ENCODE measurements at regions not wholly inside any gene's neighbourhood (a gene's known extent, or its start where the extent isn't known, plus 50 kb on each side); places are given as distances from the start of the nearest gene placed in this dataset.

GRCh38 chr2:49687918-49688317, 533.6 kb upstream of the FSHR start:
- Histone ChIP-seq H3K36me3 (ENCODE audit: control insufficient read depth, insufficient read depth, low read length) (no peaks in the 10 kb centered on the region), H3K9me3 (ENCODE audit: control insufficient read depth, insufficient read depth, low read length) (no peaks in the 10 kb centered on the region), H3K4me1 (ENCODE audit: control insufficient read depth, insufficient read depth, low read length) (no peaks in the 10 kb centered on the region), H3K27me3 (ENCODE audit: control insufficient read depth, insufficient read depth, low read length) (no peaks in the 10 kb centered on the region), H3K4me3 (ENCODE audit: low read length) (no peak overlapping the region), H3K27ac (ENCODE audit: low read length) (no peak overlapping the region)
- DNase-seq: no peak
- no peak overlapping the region for H3K27ac Mint-ChIP-seq
- H3K9me3 Mint-ChIP-seq: peaks cover 2% of the 10 kb centered on the region in 2 donors
- no peak overlapping the region for H3K4me3 Mint-ChIP-seq
- intact Hi-C loops (cut with micrococcal nuclease): no loop called here
- no peaks in the 10 kb centered on the region for H3K36me3 Mint-ChIP-seq
- no peak for TF ChIP-seq CTCF (IDR thresholded peaks at IDR 0.05)
- H3K4me1 Mint-ChIP-seq: no peaks in the 10 kb centered on the region
- no peaks in the 10 kb centered on the region for H3K27me3 Mint-ChIP-seq (ENCODE audit: low read depth in 2 of 2)
- 83% methylated on average over 1 of the region's 1 CpG for whole genome bisulfite sequencing (ENCODE audit: insufficient coverage)
- ATAC-seq: no peak

GRCh38 chr2:49686897-49687442, 532.7 kb upstream of the FSHR start:
- Histone ChIP-seq H3K27ac (ENCODE audit: low read length) (no peak overlapping the region), H3K4me1 (ENCODE audit: control insufficient read depth, insufficient read depth, low read length) (no peaks in the 10 kb centered on the region), H3K4me3 (ENCODE audit: low read length) (no peak overlapping the region), H3K27me3 (ENCODE audit: control insufficient read depth, insufficient read depth, low read length) (no peaks in the 10 kb centered on the region), H3K36me3 (ENCODE audit: control insufficient read depth, insufficient read depth, low read length) (no peaks in the 10 kb centered on the region), H3K9me3 (ENCODE audit: control insufficient read depth, insufficient read depth, low read length) (no peaks in the 10 kb centered on the region)
- intact Hi-C loops (cut with micrococcal nuclease): no loop called here
- no peak for ATAC-seq
- Mint-ChIP-seq H3K4me1 (no peaks in the 10 kb centered on the region), H3K27me3 (ENCODE audit: low read depth in 2 of 2) (no peaks in the 10 kb centered on the region), H3K27ac (no peak overlapping the region), H3K4me3 (no peak overlapping the region), H3K36me3 (no peaks in the 10 kb centered on the region), H3K9me3 (peaks cover 2% of the 10 kb centered on the region in 2 donors)
- TF ChIP-seq CTCF (IDR thresholded peaks at IDR 0.05): no peak
- WGBS (ENCODE audit: insufficient coverage): 80% methylated on average over 2 of the region's 2 CpGs
- no peak for DNase-seq

- DNase-seq (no peak), ATAC-seq (no peak)
- intact Hi-C loops (cut with micrococcal nuclease): no loop called here
- H3K9me3 ChIP-seq (ENCODE audit: control insufficient read depth, insufficient read depth, low read length): no peaks in the 10 kb centered on the region
- H3K27me3 Mint-ChIP-seq (ENCODE audit: low read depth in 2 of 2): no peaks in the 10 kb centered on the region
- H3K36me3 ChIP-seq (ENCODE audit: control insufficient read depth, insufficient read depth, low read length): no peaks in the 10 kb centered on the region
- H3K27me3 ChIP-seq (ENCODE audit: control insufficient read depth, insufficient read depth, low read length): no peaks in the 10 kb centered on the region
- no peak overlapping the region for H3K27ac Mint-ChIP-seq
- no peaks in the 10 kb centered on the region for H3K36me3 Mint-ChIP-seq
- H3K4me1 Mint-ChIP-seq: no peaks in the 10 kb centered on the region
- no peak overlapping the region for H3K4me3 Mint-ChIP-seq
- H3K4me3 ChIP-seq (ENCODE audit: low read length): no peak overlapping the region
- peaks cover 2% of the 10 kb centered on the region in 2 donors for H3K9me3 Mint-ChIP-seq
- no peak for TF ChIP-seq CTCF (IDR thresholded peaks at IDR 0.05)
- WGBS (ENCODE audit: insufficient coverage): 92% methylated on average over 1 of the region's 2 CpGs
- no peaks in the 10 kb centered on the region for H3K4me1 ChIP-seq (ENCODE audit: control insufficient read depth, insufficient read depth, low read length)
- no peak overlapping the region for H3K27ac ChIP-seq (ENCODE audit: low read length)
These were observed 532.0 kb upstream of the FSHR start for GRCh38 chr2:49686291-49686690.

GRCh38 chr2:49677227-49677626, 522.9 kb upstream of the FSHR start:
- H3K27me3 Mint-ChIP-seq (ENCODE audit: low read depth in 2 of 2): no peaks in the 10 kb centered on the region
- peaks cover 6 to 7% of the 10 kb centered on the region in 2 donors for H3K9me3 Mint-ChIP-seq
- Histone ChIP-seq H3K36me3 (ENCODE audit: control insufficient read depth, insufficient read depth, low read length) (no peaks in the 10 kb centered on the region), H3K27ac (ENCODE audit: low read length) (no peak overlapping the region), H3K4me3 (ENCODE audit: low read length) (no peak overlapping the region), H3K27me3 (ENCODE audit: control insufficient read depth, insufficient read depth, low read length) (no peaks in the 10 kb centered on the region), H3K4me1 (ENCODE audit: control insufficient read depth, insufficient read depth, low read length) (no peaks in the 10 kb centered on the region), H3K9me3 (ENCODE audit: control insufficient read depth, insufficient read depth, low read length) (no peaks in the 10 kb centered on the region)
- ATAC-seq (no peak), DNase-seq (no peak)
- H3K27ac Mint-ChIP-seq: no peak overlapping the region
- H3K4me3 Mint-ChIP-seq: no peak overlapping the region
- 100% methylated on average over 1 of the region's 1 CpG for WGBS (ENCODE audit: insufficient coverage)
- intact Hi-C loops (cut with micrococcal nuclease): no loop called here
- no peaks in the 10 kb centered on the region for H3K4me1 Mint-ChIP-seq
- TF ChIP-seq CTCF (IDR thresholded peaks at IDR 0.05): no peak
- no peaks in the 10 kb centered on the region for H3K36me3 Mint-ChIP-seq

All from natural killer cell (primary cell).